IMR-90 (cell line): ENCODE measurements at regions not wholly inside any gene's neighbourhood (a gene's known extent, or its start where the extent isn't known, plus 50 kb on each side); places are given as distances from the start of the nearest gene placed in this dataset.

ENCODE experiments used
- ATAC-seq: fragments of 200-7000 bp; cut with Tn5 transposase; 2 replicates; pipeline ENCODE4 v1.9.1; 2020; ENCODE audit warnings: low read depth, mild to moderate bottlenecking, moderate library complexity
- BruUV-seq: library from RNA; stranded (reverse); fragments of 400-500 nt; replicated peaks from 2 replicates; lab custom pipeline; 2021; lab: Mats Ljungman, UMichigan
- CTCF ChIA-PET: fragments of 300-600 bp; formaldehyde crosslinking; extraction: SDS; loops from one replicate; lab custom pipeline; 2021; ENCODE audit warnings: antibody characterized with exemption; lab: Yijun Ruan, JAX
- POLR2A ChIA-PET: fragments of 300-600 bp; sonication (Branson Sonifier 250); formaldehyde crosslinking; loops from one replicate; lab custom pipeline; 2022; ENCODE audit warnings: antibody characterized with exemption; ENCODE audit not compliant: unreplicated experiment; lab: Charles Lee
- DNase-seq: peaks from one replicate; pipeline ENCODE4 v3.0.0; 2013
- H2AFZ ChIP-seq: replicated peaks from 2 replicates; pipeline ENCODE3; 2013; ENCODE audit warnings: low read length, mild to moderate bottlenecking; ENCODE audit not compliant: poor library complexity
- H2AK5ac ChIP-seq: 2 replicates; pipeline ENCODE4 v1.6.1; 2013; ENCODE audit warnings: low read depth, low read length, inconsistent platforms
- H2AK9ac ChIP-seq: replicated peaks from 2 replicates; pipeline ENCODE3; 2013; ENCODE audit warnings: mild to moderate bottlenecking, low read depth, low read length, moderate library complexity; ENCODE audit not compliant: poor library complexity
- H2BK120ac ChIP-seq: 2 replicates; pipeline ENCODE4 v1.6.1; 2013; ENCODE audit warnings: low read depth, low read length, inconsistent platforms
- H2BK15ac ChIP-seq: 3 replicates; pipeline ENCODE4 v1.6.1; 2013; ENCODE audit warnings: low read depth, low read length, inconsistent platforms
- H2BK20ac ChIP-seq: 2 replicates; pipeline ENCODE4 v1.6.1; 2013; ENCODE audit warnings: low read depth, mild to moderate bottlenecking, inconsistent platforms, low read length, moderate library complexity
- H2BK5ac ChIP-seq: 2 replicates; pipeline ENCODE4 v1.6.1; 2013; ENCODE audit warnings: mild to moderate bottlenecking, low read depth, low read length, inconsistent platforms; ENCODE audit not compliant: poor library complexity, severe bottlenecking
- H3K14ac ChIP-seq: replicated peaks from 2 replicates; pipeline ENCODE4 v1.6.1; 2013; ENCODE audit warnings: low read depth, low read length, inconsistent platforms
- H3K18ac ChIP-seq: 2 replicates; pipeline ENCODE4 v1.6.1; 2013; ENCODE audit warnings: low read depth, low read length, control low read depth
- H3K23ac ChIP-seq: 2 replicates; pipeline ENCODE4 v1.6.1; 2013; ENCODE audit warnings: low read depth, low read length, inconsistent platforms
- H3K27ac ChIP-seq: 2 replicates; pipeline ENCODE4 v1.5.1; 2013; ENCODE audit warnings: mild to moderate bottlenecking, control low read depth, low read length; ENCODE audit not compliant: insufficient read depth
- H3K27me3 ChIP-seq: 2 replicates; pipeline ENCODE4 v1.6.1; 2013; ENCODE audit warnings: low read length; ENCODE audit not compliant: control insufficient read depth, insufficient read depth
- H3K36me3 ChIP-seq: 2 replicates; pipeline ENCODE4 v1.6.1; 2013; ENCODE audit warnings: low read length, mixed read lengths; ENCODE audit not compliant: control insufficient read depth, insufficient read depth
- H3K4ac ChIP-seq: 2 replicates; pipeline ENCODE4 v1.6.1; 2013; ENCODE audit warnings: low read depth, low read length, inconsistent platforms
- H3K4me1 ChIP-seq: 2 replicates; pipeline ENCODE4 v1.6.1; 2013; ENCODE audit warnings: low read length, mixed read lengths; ENCODE audit not compliant: control insufficient read depth, insufficient read depth
- H3K4me2 ChIP-seq: 2 replicates; pipeline ENCODE4 v1.6.1; 2013; ENCODE audit warnings: low read depth, mild to moderate bottlenecking, control low read depth, low read length, moderate library complexity
- H3K4me3 ChIP-seq: 2 replicates; pipeline ENCODE4 v1.5.1; 2013; ENCODE audit warnings: low read depth, mild to moderate bottlenecking, control low read depth, low read length, moderate library complexity; ENCODE audit not compliant: insufficient read depth
- H3K56ac ChIP-seq: 2 replicates; pipeline ENCODE4 v1.6.1; 2013; ENCODE audit warnings: low read length, inconsistent platforms; ENCODE audit not compliant: insufficient read depth; ENCODE audit errors: extremely low read depth
- H3K79me1 ChIP-seq, 2 experiments: 2 replicates each; pipeline ENCODE4 v1.6.1; 2013; ENCODE audit warnings: low read length in 2 of 2, inconsistent platforms in 1 of 2, low read depth in 1 of 2
- H3K9ac ChIP-seq: 2 replicates; pipeline ENCODE4 v1.6.1; 2013; ENCODE audit warnings: low read depth, low read length, control low read depth
- H3K9me1 ChIP-seq: 2 replicates; pipeline ENCODE4 v1.6.1; 2013; ENCODE audit warnings: low read length, inconsistent platforms; ENCODE audit not compliant: insufficient read depth
- H3K9me3 ChIP-seq: 2 replicates; pipeline ENCODE4 v1.6.1; 2013; ENCODE audit warnings: low read length; ENCODE audit not compliant: control insufficient read depth, insufficient read depth
- H4K20me1 ChIP-seq: 2 replicates; pipeline ENCODE4 v1.6.1; 2013; ENCODE audit warnings: low read length, inconsistent platforms; ENCODE audit not compliant: insufficient read depth
- H4K5ac ChIP-seq: 2 replicates; pipeline ENCODE4 v1.6.1; 2013; ENCODE audit warnings: mild to moderate bottlenecking, low read depth, low read length, control low read depth
- H4K8ac ChIP-seq, 2 experiments: 2 replicates each; pipeline ENCODE4 v1.6.1; 2013; ENCODE audit warnings: low read depth in 2 of 2, low read length in 2 of 2, control low read depth in 1 of 2, inconsistent platforms in 1 of 2
- H4K91ac ChIP-seq: 2 replicates; pipeline ENCODE4 v1.6.1; 2013; ENCODE audit warnings: low read depth, low read length, inconsistent platforms; ENCODE audit not compliant: insufficient read depth
- BHLHE40 ChIP-seq: fragments of 150-350 bp; IDR thresholded peaks from 2 replicates; pipeline ENCODE4 v1.6.1; 2016; ENCODE audit warnings: mild to moderate bottlenecking, low read depth, low read length
- POLR2A ChIP-seq: IDR thresholded peaks from 2 replicates; pipeline ENCODE4 v1.6.1; 2012; ENCODE audit warnings: mild to moderate bottlenecking, low read depth, low read length
- RFX5 ChIP-seq: IDR thresholded peaks from 2 replicates; pipeline ENCODE4 v1.8.0; 2012; ENCODE audit warnings: low read depth, mild to moderate bottlenecking, low read length, moderate library complexity
- WGBS, 2 experiments: methylation state at CpG; one replicate each; pipeline versions ENCODE4 v1.1.5 to v1.1.7; 2013; ENCODE audit warnings: missing lambda C conversion rate in 2 of 2; ENCODE audit not compliant: insufficient read length in 1 of 2; ENCODE audit errors: extremely low coverage in 2 of 2; 5-methylcytosine and 5-hydroxymethylcytosine counted together
- dilution Hi-C: fragments of 300-500 bp; cut with HindIII; formaldehyde crosslinking; loops from one replicate; pipeline ENCODE4 v1.14.3; 2018; ENCODE audit warnings: low sequenced_read_pairs; ENCODE audit not compliant: unreplicated experiment
- in situ Hi-C: fragments of 300-500 bp; cut with MboI; formaldehyde crosslinking; loops from 3 replicates; pipeline ENCODE4 v1.14.3; 2019; ENCODE audit warnings: low sequenced_read_pairs, inconsistent platforms, mixed read lengths
- intact Hi-C: fragments of 100-400 bp; cut with micrococcal nuclease; formaldehyde crosslinking; loops from 2 replicates; pipeline ENCODE4 v1.10.0; 2022

GRCh38 chr3:64852738-64853137 is 164.9 kb upstream of the ADAMTS9 start:
- ChIA-PET CTCF (no interaction called here), POLR2A (no interaction called here)
- Histone ChIP-seq H4K20me1 (no peaks in the 10 kb centered on the region), H3K4me1 (peaks cover 5% of the 10 kb centered on the region; the same call in 1 of the 2 replicates), H3K4me3 (no peak overlapping the region), H3K4me2 (no peak overlapping the region), H2BK120ac (no peak overlapping the region), H3K9me1 (no peaks in the 10 kb centered on the region), H2BK20ac (no peak overlapping the region), H3K4ac (no peak overlapping the region), H3K27me3 (no peaks in the 10 kb centered on the region), H4K8ac (no peak overlapping the region), H3K9ac (no peak overlapping the region), H2AK5ac (no peak overlapping the region), H3K14ac (no peak overlapping the region), H3K18ac (no peak overlapping the region), H3K9me3 (no peaks in the 10 kb centered on the region), H3K79me1 (no peaks in the 10 kb centered on the region), H2AK9ac (no peak overlapping the region), H3K56ac (no peak overlapping the region), H3K23ac (no peak overlapping the region), H2BK5ac (no peak overlapping the region), H2BK15ac (no peak overlapping the region), H3K27ac (no peak overlapping the region), H4K91ac (no peak overlapping the region), H4K5ac (no peak overlapping the region), H2AFZ (no peak overlapping the region), H3K36me3 (no peaks in the 10 kb centered on the region)
- no peak for TF ChIP-seq POLR2A
- TF ChIP-seq RFX5, result no peak
- TF ChIP-seq BHLHE40, result no peak
- intact Hi-C loops (no loop called here), in situ Hi-C loops (no loop called here), dilution Hi-C loops (no loop called here)
- ATAC-seq (no peak), DNase-seq (no peak)
- no TSS peak for BruUV-seq
- 0% methylated on average over 1 of the region's 2 CpGs; no CpG with 5 or more reads in 1 of the 2 experiments for WGBS, 2 experiments
